ENCODE measurements at regions not wholly inside any gene's neighbourhood (a gene's known extent, or its start where the extent isn't known, plus 50 kb on each side); places are given as distances from the start of the nearest gene placed in this dataset.

- no peak for ATAC-seq (ENCODE audit: low read depth)
- no peaks in the 10 kb centered on the region for H4K20me1 ChIP-seq (ENCODE audit: control insufficient read depth, insufficient read depth, low read length, poor library complexity, severe bottlenecking)
Measured at GRCh38 chrX:1935805-1936204, 320.9 kb downstream of the ASMT start.

GRCh38 chrX:1938190-1938589 lies 323.3 kb downstream of the ASMT start:
- Histone ChIP-seq H2AFZ (ENCODE audit: insufficient read depth, low read depth, low read length, poor library complexity, severe bottlenecking) (no peak overlapping the region), H3K27me3 (replicated peaks in 1 of 4; ENCODE audit: control extremely low read depth in 1 of 4, control insufficient read depth in 3 of 4, insufficient read depth in 4 of 4, low read length in 3 of 4) (no peaks in the 10 kb centered on the region), H3K27ac (ENCODE audit: low read length in 2 of 2) (no peak overlapping the region), H3K79me2 (ENCODE audit: control insufficient read depth, insufficient read depth, low read length) (no peaks in the 10 kb centered on the region), H3K4me3 (ENCODE audit: control extremely low read depth in 1 of 5, extremely low read depth in 1 of 5, insufficient read depth in 1 of 5, low read depth in 2 of 5, low read length in 4 of 5) (no peak overlapping the region), H4K20me1 (ENCODE audit: control insufficient read depth, insufficient read depth, low read length, poor library complexity, severe bottlenecking) (no peaks in the 10 kb centered on the region), H3K9me3 (ENCODE audit: control extremely low read depth in 1 of 3, control insufficient read depth in 2 of 3, insufficient read depth in 1 of 3, low read length in 2 of 3) (peaks cover 0 to 3% (median 0%) of the 10 kb centered on the region in 3 donors), H3K4me2 (replicated peaks; ENCODE audit: low read depth, low read length, poor library complexity, severe bottlenecking) (no peak overlapping the region), H3K36me3 (replicated peaks in 1 of 2; ENCODE audit: control extremely low read depth in 1 of 2, control insufficient read depth in 1 of 2, extremely low read depth in 1 of 2, insufficient read depth in 2 of 2, low read length in 1 of 2) (no peaks in the 10 kb centered on the region), H3K4me1 (ENCODE audit: control insufficient read depth in 2 of 2, insufficient read depth in 2 of 2, low read length in 2 of 2) (no peaks in the 10 kb centered on the region), H3K9ac (ENCODE audit: low read length) (no peak overlapping the region)
- WGBS (ENCODE audit: insufficient coverage) = 86% methylated on average over 2 of the region's 6 CpGs
- intact Hi-C loops (cut with micrococcal nuclease) = no loop called here
- no peak overlapping the region for H3K27ac Mint-ChIP-seq
- ATAC-seq (ENCODE audit: low read depth) = no peak
- no peaks in the 10 kb centered on the region for H3K9me3 Mint-ChIP-seq (ENCODE audit: insufficient read depth)
- TF ChIP-seq CTCF (IDR thresholded peaks at IDR 0.05) (no peak), EZH2 (IDR thresholded peaks at IDR 0.05; ENCODE audit: borderline replicate concordance, insufficient read depth, low read depth, low read length, poor library complexity, severe bottlenecking) (no peak)
- DNase-seq = no peak
- no peaks in the 10 kb centered on the region for H3K27me3 Mint-ChIP-seq
- CTCF ChIA-PET = no interaction called here
- H3K4me3 Mint-ChIP-seq = no peak overlapping the region
- H3K4me1 Mint-ChIP-seq = peaks cover 2% of the 10 kb centered on the region
- POLR2A ChIA-PET = no interaction called here

More at GRCh38 chrX:1935805-1936204, 320.9 kb downstream of the ASMT start:
- CTCF ChIA-PET = no interaction called here
- no peaks in the 10 kb centered on the region for H3K4me1 ChIP-seq (ENCODE audit: control insufficient read depth in 2 of 2, insufficient read depth in 2 of 2, low read length in 2 of 2)
- WGBS (ENCODE audit: insufficient coverage) = no CpG with 5 or more reads among the region's 4 CpGs
- no peak overlapping the region for H3K27ac ChIP-seq (ENCODE audit: low read length in 2 of 2)
- TF ChIP-seq EZH2 (IDR thresholded peaks at IDR 0.05; ENCODE audit: borderline replicate concordance, insufficient read depth, low read depth, low read length, poor library complexity, severe bottlenecking) = no peak
- no peak for TF ChIP-seq CTCF (IDR thresholded peaks at IDR 0.05)
- H2AFZ ChIP-seq (ENCODE audit: insufficient read depth, low read depth, low read length, poor library complexity, severe bottlenecking) = no peak overlapping the region
- H3K36me3 ChIP-seq (replicated peaks in 1 of 2; ENCODE audit: control extremely low read depth in 1 of 2, control insufficient read depth in 1 of 2, extremely low read depth in 1 of 2, insufficient read depth in 2 of 2, low read length in 1 of 2) = no peaks in the 10 kb centered on the region
- H3K9ac ChIP-seq (ENCODE audit: low read length) = no peak overlapping the region
- Mint-ChIP-seq H3K4me1 (peaks cover 2% of the 10 kb centered on the region), H3K27ac (no peak overlapping the region), H3K27me3 (no peaks in the 10 kb centered on the region), H3K9me3 (ENCODE audit: insufficient read depth) (no peaks in the 10 kb centered on the region), H3K4me3 (no peak overlapping the region)
- intact Hi-C loops (cut with micrococcal nuclease) = no loop called here
- DNase-seq = no peak
- no peak overlapping the region for H3K4me3 ChIP-seq (ENCODE audit: control extremely low read depth in 1 of 5, extremely low read depth in 1 of 5, insufficient read depth in 1 of 5, low read depth in 2 of 5, low read length in 4 of 5)
- POLR2A ChIA-PET = no interaction called here
- H3K4me2 ChIP-seq (replicated peaks; ENCODE audit: low read depth, low read length, poor library complexity, severe bottlenecking) = no peak overlapping the region
- no peaks in the 10 kb centered on the region for H3K79me2 ChIP-seq (ENCODE audit: control insufficient read depth, insufficient read depth, low read length)
- no peaks in the 10 kb centered on the region for H3K27me3 ChIP-seq (replicated peaks in 1 of 4; ENCODE audit: control extremely low read depth in 1 of 4, control insufficient read depth in 3 of 4, insufficient read depth in 4 of 4, low read length in 3 of 4)
- peaks cover 0 to 3% (median 0%) of the 10 kb centered on the region in 3 donors for H3K9me3 ChIP-seq (ENCODE audit: control extremely low read depth in 1 of 3, control insufficient read depth in 2 of 3, insufficient read depth in 1 of 3, low read length in 2 of 3)
